IPS-11a (cell line): ENCODE measurements at regions not wholly inside any gene's neighbourhood (a gene's known extent, or its start where the extent isn't known, plus 50 kb on each side); places are given as distances from the start of the nearest gene placed in this dataset.

Source experiments
- H3K4me3 ChIP-seq: one replicate; pipeline ENCODE4 v1.5.1; 2013; ENCODE audit warnings: low read depth, low read length, control low read depth

- H3K4me3 ChIP-seq = no peak overlapping the region
Observed at GRCh38 chr10:128418819-128419218, 292.6 kb upstream of the MKI67 start.

GRCh38 chr10:128419466-128420019, 293.3 kb upstream of the MKI67 start:
- no peak overlapping the region for H3K4me3 ChIP-seq

GRCh38 chr10:128420623-128421022, 294.4 kb upstream of the MKI67 start:
- H3K4me3 ChIP-seq = no peak overlapping the region

- H3K4me3 ChIP-seq = no peak overlapping the region
Observed at GRCh38 chr10:128421371-128422160, 295.3 kb upstream of the MKI67 start.

GRCh38 chr10:128422190-128422589, 296.0 kb upstream of the MKI67 start:
- H3K4me3 ChIP-seq = no peak overlapping the region

GRCh38 chr10:128422999-128423398, 296.8 kb upstream of the MKI67 start:
- H3K4me3 ChIP-seq = no peak overlapping the region

- H3K4me3 ChIP-seq = no peak overlapping the region
Observed at GRCh38 chr10:128429321-128429720, 303.1 kb upstream of the MKI67 start.

GRCh38 chr10:128429835-128430513, 303.8 kb upstream of the MKI67 start:
- H3K4me3 ChIP-seq = no peak overlapping the region

- no peak overlapping the region for H3K4me3 ChIP-seq
Observed at GRCh38 chr10:128431083-128431482, 304.9 kb upstream of the MKI67 start.

- H3K4me3 ChIP-seq = no peak overlapping the region
Observed at GRCh38 chr10:128431506-128431905, 305.3 kb upstream of the MKI67 start.

- no peak overlapping the region for H3K4me3 ChIP-seq
Observed at GRCh38 chr10:128432011-128432410, 305.8 kb upstream of the MKI67 start.

GRCh38 chr10:128432423-128432822, 306.2 kb upstream of the MKI67 start:
- H3K4me3 ChIP-seq = no peak overlapping the region

GRCh38 chr10:128435811-128436210, 309.6 kb upstream of the MKI67 start:
- no peak overlapping the region for H3K4me3 ChIP-seq

GRCh38 chr10:128437786-128438345, 311.6 kb upstream of the MKI67 start:
- no peak overlapping the region for H3K4me3 ChIP-seq

GRCh38 chr10:128438417-128439063, 312.3 kb upstream of the MKI67 start:
- no peak overlapping the region for H3K4me3 ChIP-seq

GRCh38 chr10:128440513-128441160, 314.4 kb upstream of the MKI67 start:
- no peak overlapping the region for H3K4me3 ChIP-seq

GRCh38 chr10:128443925-128444518, 317.8 kb upstream of the MKI67 start:
- H3K4me3 ChIP-seq = no peak overlapping the region

- no peak overlapping the region for H3K4me3 ChIP-seq
Observed at GRCh38 chr10:128448796-128449195, 322.6 kb upstream of the MKI67 start.

GRCh38 chr10:128451879-128452278, 325.7 kb upstream of the MKI67 start:
- H3K4me3 ChIP-seq = no peak overlapping the region

- H3K4me3 ChIP-seq = no peak overlapping the region
Observed at GRCh38 chr10:128456271-128456670, 330.0 kb upstream of the MKI67 start.
